Lower leg skin (tissue), 3 donors: ENCODE measurements at regions not wholly inside any gene's neighbourhood (a gene's known extent, or its start where the extent isn't known, plus 50 kb on each side); places are given as distances from the start of the nearest gene placed in this dataset.

ENCODE experiments used
- CTCF ChIP-seq, 3 donors: fragments of 450-650 bp; IDR thresholded peaks; one replicate each; pipeline ENCODE4 v1.5.1; 2016; ENCODE audit warnings: antibody characterized with exemption in 3 of 3, mild to moderate bottlenecking in 3 of 3, moderate library complexity in 2 of 3
- POLR2A ChIP-seq, 2 donors: fragments of 450-650 bp; IDR thresholded peaks; one replicate each; pipeline ENCODE4 v1.6.1; 2016 to 2017; ENCODE audit warnings: antibody characterized with exemption in 2 of 2, mild to moderate bottlenecking in 1 of 2, moderate library complexity in 1 of 2

GRCh38 chr3:110504401-110504800 is 567.2 kb upstream of the NECTIN3 start:
- TF ChIP-seq CTCF (IDR thresholded peaks at IDR 0.05) (no peak), POLR2A (IDR thresholded peaks at IDR 0.05) (no peak)
